Effector memory CD4-positive, alpha-beta T cell (primary cell): ENCODE measurements at regions not wholly inside any gene's neighbourhood (a gene's known extent, or its start where the extent isn't known, plus 50 kb on each side); places are given as distances from the start of the nearest gene placed in this dataset.
"Not testable (repeated sequence)": the region's sequence is repeated elsewhere in the genome, so short reads cannot be mapped to it uniquely, and the experiment has no call there.

ENCODE experiments used
- DNase-seq, 3 donors: peaks; one replicate each; pipeline ENCODE4 v3.0.0-alpha.2; 2020
- H3K27ac ChIP-seq: 2 replicates; pipeline ENCODE4 v1.7.0; 2013; ENCODE audit warnings: mild to moderate bottlenecking, low read length, moderate library complexity; ENCODE audit not compliant: insufficient read depth, poor library complexity, severe bottlenecking
- H3K27me3 ChIP-seq: replicated peaks from 2 replicates; pipeline ENCODE4 v1.7.0; 2013; ENCODE audit warnings: mild to moderate bottlenecking, low read length; ENCODE audit not compliant: insufficient read depth, control insufficient read depth, poor library complexity, severe bottlenecking
- H3K36me3 ChIP-seq: 2 replicates; pipeline ENCODE4 v1.7.0; 2013; ENCODE audit warnings: mild to moderate bottlenecking, low read length, moderate library complexity; ENCODE audit not compliant: control insufficient read depth, insufficient read depth
- H3K4me1 ChIP-seq: 2 replicates; pipeline ENCODE4 v1.7.0; 2013; ENCODE audit warnings: low read length, mild to moderate bottlenecking; ENCODE audit not compliant: control insufficient read depth, insufficient read depth, poor library complexity, severe bottlenecking
- H3K4me3 ChIP-seq: 2 replicates; pipeline ENCODE4 v1.7.0; 2013; ENCODE audit warnings: low read length, low read depth, mild to moderate bottlenecking; ENCODE audit not compliant: insufficient read depth, poor library complexity, severe bottlenecking
- H3K9me3 ChIP-seq: 2 replicates; pipeline ENCODE4 v1.7.0; 2013; ENCODE audit warnings: mild to moderate bottlenecking, low read length, moderate library complexity; ENCODE audit not compliant: control insufficient read depth

DNA sequence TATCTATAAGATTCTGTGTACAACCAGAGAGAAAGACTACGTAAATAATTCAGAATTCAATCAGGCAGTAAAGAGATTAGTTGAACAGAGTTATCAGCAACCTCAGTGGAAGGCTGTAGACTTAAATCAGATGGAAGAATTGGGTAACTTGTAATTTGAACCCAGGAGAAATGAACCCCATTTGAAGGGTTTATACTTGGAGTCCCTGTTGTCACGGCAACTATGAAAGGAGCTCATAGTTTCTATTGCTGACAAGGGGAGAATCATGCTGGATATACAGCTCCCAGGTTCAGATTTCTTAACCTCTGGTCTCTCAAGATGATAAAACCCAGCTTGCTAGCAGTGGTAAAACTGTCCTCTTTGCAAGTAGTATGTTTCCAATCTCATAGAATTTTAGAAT lies 54.4 kb upstream of the BMP4 start:
- no peak overlapping the region for H3K27ac ChIP-seq
- no peak overlapping the region for H3K4me3 ChIP-seq
- H3K4me1 ChIP-seq = no peaks in the 10 kb centered on the region
- no peaks in the 10 kb centered on the region for H3K27me3 ChIP-seq
- no peaks in the 10 kb centered on the region for H3K9me3 ChIP-seq
- H3K36me3 ChIP-seq = no peaks in the 10 kb centered on the region
- no peak for DNase-seq

DNA sequence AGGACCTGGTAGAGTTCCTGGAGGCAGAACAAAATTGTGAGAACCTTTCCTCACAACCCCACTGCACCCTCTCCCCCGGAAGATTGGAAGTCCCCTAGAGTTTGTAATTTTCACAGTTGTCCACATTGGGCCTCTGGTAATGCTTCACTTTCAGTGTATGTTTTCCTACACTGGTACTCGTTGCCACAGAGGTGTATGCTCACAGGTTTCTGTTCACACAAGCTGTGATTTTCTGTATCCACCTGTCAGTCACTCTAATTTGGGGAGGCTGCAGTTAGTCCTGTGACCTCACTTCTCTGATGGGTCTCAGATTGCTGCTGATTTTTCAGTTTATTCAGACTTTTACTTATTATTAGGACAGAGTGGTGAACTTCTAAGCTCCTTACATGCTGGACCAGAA lies 66.4 kb upstream of the BMP4 start:
- H3K27ac ChIP-seq = no peak overlapping the region
- H3K4me1 ChIP-seq = no peaks in the 10 kb centered on the region
- DNase-seq = no peak
- H3K4me3 ChIP-seq = no peak overlapping the region
- no peaks in the 10 kb centered on the region for H3K27me3 ChIP-seq
- H3K9me3 ChIP-seq = no peaks in the 10 kb centered on the region
- H3K36me3 ChIP-seq = no peaks in the 10 kb centered on the region

DNA sequence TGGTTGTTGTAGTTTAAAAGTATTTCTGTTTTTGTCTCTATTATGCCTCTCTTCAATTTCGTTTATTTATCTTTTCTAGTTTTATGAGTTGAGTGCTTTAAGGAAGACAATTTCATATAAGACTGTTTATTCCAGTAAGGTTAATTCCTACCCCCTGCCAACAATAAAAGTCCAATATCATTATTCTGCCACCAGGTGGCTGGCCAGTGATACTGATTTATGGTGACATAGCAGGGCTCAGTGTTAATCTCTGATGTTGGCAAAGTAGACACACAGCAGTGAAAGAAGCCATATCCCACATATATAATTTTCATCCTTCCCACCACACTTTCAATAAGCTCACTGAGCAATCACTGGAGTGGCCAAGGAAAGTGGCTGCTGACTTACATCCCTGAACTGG lies 69.0 kb upstream of the BMP4 start:
- no peaks in the 10 kb centered on the region for H3K27me3 ChIP-seq
- no peaks in the 10 kb centered on the region for H3K9me3 ChIP-seq
- no peaks in the 10 kb centered on the region for H3K4me1 ChIP-seq
- no peak overlapping the region for H3K4me3 ChIP-seq
- no peak overlapping the region for H3K27ac ChIP-seq
- no peak for DNase-seq
- no peaks in the 10 kb centered on the region for H3K36me3 ChIP-seq

DNA sequence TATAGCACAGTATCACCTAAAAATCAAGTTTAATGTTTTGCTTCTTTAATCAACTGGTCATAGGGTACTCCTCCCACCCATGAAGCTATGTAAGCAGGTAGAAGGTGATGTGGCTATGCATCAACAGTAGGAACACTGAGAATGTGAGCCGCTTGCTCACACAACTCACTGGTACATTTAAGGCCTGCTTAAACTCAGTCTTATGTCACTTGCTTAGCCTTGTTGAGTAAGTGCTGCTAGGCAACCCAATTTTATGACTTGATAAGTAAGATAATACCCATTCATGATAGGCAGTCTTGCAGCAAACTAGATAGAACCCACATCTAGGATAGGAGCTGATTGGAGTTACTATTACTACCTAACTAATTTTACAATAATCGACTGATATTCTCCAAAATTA lies 70.0 kb upstream of the BMP4 start:
- Histone ChIP-seq H3K36me3 (no peaks in the 10 kb centered on the region), H3K9me3 (no peaks in the 10 kb centered on the region), H3K4me1 (no peaks in the 10 kb centered on the region), H3K27me3 (no peaks in the 10 kb centered on the region), H3K27ac (no peak overlapping the region), H3K4me3 (no peak overlapping the region)
- no peak for DNase-seq

DNA sequence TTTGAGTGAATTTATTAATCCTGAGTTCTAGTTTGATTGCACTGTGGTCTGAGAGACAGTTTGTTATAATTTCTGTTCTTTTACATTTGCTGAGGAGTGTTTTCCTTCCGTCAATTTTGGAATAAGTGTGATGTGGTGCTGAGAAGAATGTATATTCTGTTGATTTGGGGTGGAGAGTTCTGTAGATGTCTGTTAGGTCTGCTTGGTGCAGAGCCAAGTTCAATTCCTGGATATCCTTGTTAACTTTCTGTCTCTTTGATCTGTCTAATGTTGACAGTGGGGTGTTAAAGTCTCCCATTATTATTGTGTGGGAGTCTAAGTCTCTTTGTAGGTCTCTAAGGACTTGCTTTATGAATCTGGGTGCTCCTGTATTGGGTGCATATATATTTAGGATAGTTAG lies 74.4 kb upstream of the BMP4 start:
- not testable (repeated sequence) for H3K36me3 ChIP-seq, H3K4me1 ChIP-seq, H3K9me3 ChIP-seq, H3K4me3 ChIP-seq, DNase-seq, H3K27me3 ChIP-seq, H3K27ac ChIP-seq

DNA sequence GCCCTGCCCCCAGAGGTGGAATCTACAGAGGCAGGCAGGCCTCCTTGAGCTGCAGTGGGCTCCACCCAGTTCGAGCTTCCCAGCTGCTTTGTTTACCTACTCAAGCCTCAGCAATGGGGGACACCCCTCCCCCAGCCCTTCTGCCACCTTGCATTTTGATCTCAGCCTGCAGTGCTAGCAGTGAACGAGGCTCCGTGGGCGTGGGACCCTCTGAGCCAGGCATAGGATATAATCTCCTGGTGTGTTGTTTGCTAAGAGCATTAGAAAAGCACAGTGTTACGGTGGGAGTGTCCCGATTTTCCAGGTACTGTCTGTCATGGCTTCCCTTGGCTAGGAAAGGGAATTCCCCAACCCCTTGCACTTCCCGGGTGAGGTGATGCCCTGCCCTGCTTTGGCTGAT lies 76.7 kb upstream of the BMP4 start:
- H3K27ac ChIP-seq, H3K36me3 ChIP-seq, H3K4me3 ChIP-seq, H3K9me3 ChIP-seq, H3K27me3 ChIP-seq, DNase-seq, H3K4me1 ChIP-seq: not testable (repeated sequence)

DNA sequence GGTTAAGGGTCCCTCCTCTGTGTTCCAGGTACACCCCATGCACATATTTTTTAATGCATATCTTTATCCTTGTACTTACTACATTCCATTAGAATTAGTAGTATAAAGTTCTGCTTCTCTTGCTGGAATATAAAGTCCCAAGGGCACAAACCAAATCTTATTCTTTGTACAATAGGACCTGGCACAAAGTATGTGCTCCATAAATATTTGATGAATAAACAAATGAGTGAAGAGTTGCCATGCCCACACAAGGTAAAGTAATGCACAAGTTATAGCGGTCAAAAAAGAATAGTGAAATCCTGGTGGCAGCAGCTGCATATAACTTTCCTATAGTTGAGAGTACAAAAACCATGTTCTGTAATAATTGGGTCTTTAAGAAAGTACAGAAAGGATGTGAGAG lies 82.1 kb upstream of the BMP4 start:
- Histone ChIP-seq H3K27ac (no peak overlapping the region), H3K36me3 (no peaks in the 10 kb centered on the region), H3K4me1 (no peaks in the 10 kb centered on the region), H3K9me3 (no peaks in the 10 kb centered on the region), H3K27me3 (no peaks in the 10 kb centered on the region), H3K4me3 (no peak overlapping the region)
- DNase-seq = no peak

DNA sequence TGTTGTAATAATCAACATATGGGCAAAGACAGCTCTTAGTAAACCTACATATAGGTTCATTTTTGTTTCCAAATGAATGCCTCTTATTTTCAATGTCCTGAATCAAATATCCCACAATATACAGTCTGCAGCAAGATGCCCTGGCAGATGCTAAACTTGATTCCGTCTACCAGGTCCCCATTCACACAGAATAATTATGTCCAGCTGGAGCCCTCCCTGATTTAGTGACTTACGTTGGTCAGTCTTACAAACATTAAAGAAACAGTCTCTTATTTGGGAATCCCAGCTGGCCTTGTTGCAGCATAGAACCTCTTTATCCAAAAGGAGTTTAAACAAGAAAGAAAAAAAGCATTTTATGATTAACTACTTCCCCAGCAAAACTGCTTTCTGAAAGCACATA lies 82.7 kb upstream of the BMP4 start:
- Histone ChIP-seq H3K4me3 (no peak overlapping the region), H3K27ac (no peak overlapping the region)
- DNase-seq = no peak

DNA sequence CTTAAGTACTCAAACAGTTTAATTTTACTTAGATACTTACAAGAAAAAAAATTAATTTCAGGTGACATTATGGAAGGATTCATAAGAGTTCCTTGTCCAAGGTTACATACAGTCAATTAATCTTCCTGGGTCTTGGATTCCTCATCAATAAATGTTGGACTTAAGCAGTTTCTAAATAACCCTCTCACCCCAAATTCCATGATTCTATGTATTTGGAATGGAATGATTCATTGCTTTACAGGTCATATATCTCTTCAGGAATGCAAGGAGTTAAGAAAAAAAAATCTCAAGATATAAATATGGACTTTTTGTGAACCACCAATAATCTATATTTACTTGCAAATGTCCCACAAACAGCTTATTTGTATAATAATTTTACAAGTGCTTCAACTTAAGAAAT lies 84.2 kb upstream of the BMP4 start:
- H3K36me3 ChIP-seq = no peaks in the 10 kb centered on the region
- H3K4me1 ChIP-seq = no peaks in the 10 kb centered on the region
- no peak overlapping the region for H3K4me3 ChIP-seq
- no peak overlapping the region for H3K27ac ChIP-seq
- no peaks in the 10 kb centered on the region for H3K27me3 ChIP-seq
- DNase-seq = no peak
- no peaks in the 10 kb centered on the region for H3K9me3 ChIP-seq

More for the DNA sequence above, 82.7 kb upstream of the BMP4 start:
- Histone ChIP-seq H3K27me3 (no peaks in the 10 kb centered on the region), H3K4me1 (no peaks in the 10 kb centered on the region), H3K9me3 (no peaks in the 10 kb centered on the region), H3K36me3 (no peaks in the 10 kb centered on the region)

DNA sequence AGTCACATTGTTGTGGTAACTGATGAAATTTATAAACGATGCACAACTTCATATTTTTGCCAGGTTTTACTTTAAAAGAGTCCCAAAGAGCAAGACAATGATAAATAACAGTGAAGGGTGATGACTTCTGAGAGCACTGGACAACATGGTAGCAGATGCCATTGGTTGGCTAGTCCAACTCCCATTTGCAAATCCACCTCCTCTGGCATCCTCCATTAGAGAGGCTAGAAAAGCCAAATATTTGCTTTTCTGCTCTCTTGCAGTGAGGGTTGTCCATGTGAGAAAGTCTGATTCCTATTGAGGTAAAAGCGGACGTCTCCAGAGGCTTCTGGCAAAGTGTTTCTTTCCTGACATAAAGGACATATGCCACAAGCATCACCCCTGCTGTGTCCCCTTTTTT lies 89.6 kb upstream of the BMP4 start:
- Histone ChIP-seq H3K9me3 (no peaks in the 10 kb centered on the region), H3K27me3 (no peaks in the 10 kb centered on the region), H3K4me3 (no peak overlapping the region), H3K4me1 (no peaks in the 10 kb centered on the region), H3K27ac (no peak overlapping the region), H3K36me3 (no peaks in the 10 kb centered on the region)
- DNase-seq = no peak
